Kidney tubule cell (primary cell): ENCODE measurements at regions not wholly inside any gene's neighbourhood (a gene's known extent, or its start where the extent isn't known, plus 50 kb on each side); places are given as distances from the start of the nearest gene placed in this dataset.

ENCODE experiments used
- DNase-seq: peaks from one replicate; pipeline ENCODE4 v3.0.0-alpha.2; 2018; ENCODE audit warnings: low spot score

GRCh38 chr9:23926368-23926767 is 100.3 kb upstream of the ELAVL2 start:
- peak; percentile 52 for DNase-seq

GRCh38 chr9:23914431-23915003 is 88.5 kb upstream of the ELAVL2 start:
- no peak for DNase-seq

- no peak for DNase-seq
Measured at GRCh38 chr9:23907343-23907742, 81.3 kb upstream of the ELAVL2 start.

GRCh38 chr9:23887781-23888180 is 61.7 kb upstream of the ELAVL2 start:
- DNase-seq, result no peak
